GM06990 (cell line): ENCODE measurements at regions not wholly inside any gene's neighbourhood (a gene's known extent, or its start where the extent isn't known, plus 50 kb on each side); places are given as distances from the start of the nearest gene placed in this dataset.

Experiments used
- DNase-seq: peaks from one replicate; pipeline ENCODE4 v3.0.0-alpha.2; 2011; ENCODE audit not compliant: insufficient read length; ENCODE audit errors: extremely low read depth
- H3K27me3 ChIP-seq: replicated peaks from 2 replicates; pipeline ENCODE4 v1.6.0; 2011; ENCODE audit warnings: low read length; ENCODE audit not compliant: control insufficient read depth, insufficient read depth
- H3K36me3 ChIP-seq: 2 replicates; pipeline ENCODE4 v1.5.1; 2011; ENCODE audit warnings: low read length; ENCODE audit not compliant: control insufficient read depth, insufficient read depth
- H3K4me3 ChIP-seq: replicated peaks from 2 replicates; pipeline ENCODE4 v1.5.1; 2011; ENCODE audit warnings: low read depth, mild to moderate bottlenecking, control low read depth, low read length
- CTCF ChIP-seq: IDR thresholded peaks from 2 replicates; pipeline ENCODE4 v1.5.1; 2011; ENCODE audit warnings: low read length, control low read depth, mild to moderate bottlenecking, inconsistent platforms; ENCODE audit not compliant: insufficient read depth, poor library complexity, severe bottlenecking

DNA sequence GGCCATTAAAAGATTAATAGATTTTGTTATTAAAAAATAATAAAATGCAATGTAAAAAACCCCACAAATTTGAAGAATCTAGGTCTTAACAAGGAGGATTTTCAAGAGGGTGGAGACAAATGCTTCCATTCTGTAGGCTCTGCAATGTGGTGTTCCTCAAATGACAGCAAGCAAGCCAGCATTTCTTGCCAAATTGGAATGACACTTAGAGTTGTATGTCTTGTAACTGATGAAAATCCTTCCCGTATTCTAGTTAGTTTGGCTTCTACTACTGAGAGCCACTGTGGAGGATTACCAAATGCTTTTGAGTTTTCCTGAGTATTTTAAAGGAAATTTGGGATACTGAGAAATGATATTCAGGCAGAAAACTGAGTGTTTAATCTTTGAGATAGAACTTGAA is 1225.5 kb upstream of the CITED2 start:
- no peak for TF ChIP-seq CTCF
- DNase-seq, result no peak
- no peaks in the 10 kb centered on the region for H3K27me3 ChIP-seq

DNA sequence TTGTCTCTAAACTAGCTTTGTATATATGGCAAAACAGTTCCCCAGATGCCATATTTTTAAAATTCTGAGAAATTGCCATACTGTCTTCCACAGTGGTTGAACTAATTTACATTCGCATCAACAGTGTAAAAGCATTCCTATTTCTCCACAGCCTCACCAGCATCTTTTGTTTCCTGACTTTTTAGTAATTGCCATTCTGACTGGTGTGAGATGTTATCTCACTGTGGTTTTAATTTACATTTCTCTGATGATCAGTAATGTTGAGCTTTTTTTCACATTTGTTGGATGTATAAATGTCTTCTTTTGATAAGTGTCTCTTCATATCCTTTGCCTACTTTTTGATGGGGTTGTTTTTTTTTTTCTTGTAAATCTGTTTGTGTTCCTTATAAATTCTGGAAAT is 1222.7 kb upstream of the CITED2 start:
- Histone ChIP-seq H3K36me3 (no peaks in the 10 kb centered on the region), H3K4me3 (no peak overlapping the region), H3K27me3 (no peaks in the 10 kb centered on the region)
- TF ChIP-seq CTCF, result no peak
- no peak for DNase-seq

More for the DNA sequence above, 1225.5 kb upstream of the CITED2 start:
- H3K36me3 ChIP-seq, result no peaks in the 10 kb centered on the region
- no peak overlapping the region for H3K4me3 ChIP-seq

DNA sequence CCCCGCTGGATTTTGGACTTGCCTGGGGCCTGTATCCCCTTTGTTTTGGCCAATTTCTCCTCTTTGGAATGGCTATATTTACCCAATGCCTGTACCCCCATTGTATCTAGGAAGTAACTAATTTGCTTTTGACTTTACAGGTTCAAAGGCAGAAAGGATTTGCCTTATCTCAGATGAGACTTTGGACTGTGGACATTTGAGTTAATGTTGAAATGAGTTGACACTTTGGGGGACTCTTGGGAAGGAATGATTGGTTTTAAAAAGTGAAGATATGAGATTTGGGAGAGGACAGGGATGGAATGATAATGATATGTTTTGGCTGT is 1220.3 kb upstream of the CITED2 start:
- H3K27me3 ChIP-seq, result no peaks in the 10 kb centered on the region
- DNase-seq, result no peak

DNA sequence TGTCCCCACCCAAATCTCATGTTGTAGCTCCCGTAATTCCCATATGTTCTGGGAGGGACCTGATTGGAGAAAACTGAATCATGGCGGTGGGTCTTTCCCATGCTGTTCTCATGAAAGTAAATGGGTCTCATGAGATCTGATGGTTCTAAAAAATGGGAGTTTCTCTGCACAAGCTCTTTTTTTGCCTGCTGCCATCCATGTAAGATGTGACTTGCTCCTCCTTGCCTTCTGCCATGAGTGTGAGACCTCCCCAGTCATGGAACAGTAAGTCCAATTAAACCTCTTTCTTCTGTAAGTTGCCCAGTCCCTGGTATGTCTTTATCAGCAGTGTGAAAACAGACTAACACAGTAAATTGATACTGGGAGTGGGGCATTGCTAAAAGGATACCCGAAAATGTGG is 1218.4 kb upstream of the CITED2 start:
- TF ChIP-seq CTCF, result no peak
- Histone ChIP-seq H3K36me3 (no peaks in the 10 kb centered on the region), H3K4me3 (no peak overlapping the region), H3K27me3 (no peaks in the 10 kb centered on the region)
- DNase-seq, result no peak

More for the DNA sequence above, 1220.3 kb upstream of the CITED2 start:
- Histone ChIP-seq H3K4me3 (no peak overlapping the region), H3K36me3 (no peaks in the 10 kb centered on the region)
- TF ChIP-seq CTCF, result no peak

GRCh38 chr6:140590641-140591040 is 1216.2 kb upstream of the CITED2 start:
- H3K27me3 ChIP-seq, result no peaks in the 10 kb centered on the region
- H3K36me3 ChIP-seq, result no peaks in the 10 kb centered on the region
- no peak for TF ChIP-seq CTCF
- no peak overlapping the region for H3K4me3 ChIP-seq
- no peak for DNase-seq

GRCh38 chr6:140586426-140587061 is 1212.1 kb upstream of the CITED2 start:
- Histone ChIP-seq H3K4me3 (no peak overlapping the region), H3K27me3 (no peaks in the 10 kb centered on the region)
- peak; percentile 71 for DNase-seq

More at GRCh38 chr6:140586426-140587061, 1212.1 kb upstream of the CITED2 start:
- no peaks in the 10 kb centered on the region for H3K36me3 ChIP-seq
- no peak for TF ChIP-seq CTCF
